PC-9 (cell line): ENCODE measurements at regions not wholly inside any gene's neighbourhood (a gene's known extent, or its start where the extent isn't known, plus 50 kb on each side); places are given as distances from the start of the nearest gene placed in this dataset.

ENCODE experiments used
- BruUV-seq: library from RNA; stranded (reverse); fragments of 400-500 nt; replicated peaks from 2 replicates; lab custom pipeline; 2021; lab: Mats Ljungman, UMichigan
- CTCF ChIA-PET: fragments of 300-600 bp; sonication (Branson Sonifier 250); formaldehyde crosslinking; loops from one replicate; lab custom pipeline; 2022; ENCODE audit warnings: antibody characterized with exemption; lab: Charles Lee
- POLR2A ChIA-PET: fragments of 300-600 bp; sonication (Branson Sonifier 250); formaldehyde crosslinking; loops from one replicate; lab custom pipeline; 2022; ENCODE audit warnings: antibody characterized with exemption; ENCODE audit not compliant: unreplicated experiment; lab: Charles Lee
- DNase-seq, 2 experiments: peaks; one replicate each; pipeline versions ENCODE4 v3.0.0 to v3.0.0-alpha.2; 2015 to 2022; ENCODE audit warnings: mixed read lengths in 1 of 2
- H2AFZ ChIP-seq: fragments of 200-600 bp; sonication (generic); 2 replicates; pipeline ENCODE4 v1.8.1; 2017; ENCODE audit warnings: antibody characterized with exemption
- H3F3A ChIP-seq: fragments of 200-600 bp; sonication (generic); 2 replicates; pipeline ENCODE4 v1.8.1; 2017; ENCODE audit warnings: antibody characterized with exemption, mild to moderate bottlenecking, low read depth; ENCODE audit not compliant: insufficient read depth
- H3K27ac ChIP-seq: fragments of 200-600 bp; sonication (generic); 2 replicates; pipeline ENCODE4 v1.6.1; 2016; ENCODE audit warnings: mixed run types
- H3K27me3 ChIP-seq: fragments of 200-600 bp; sonication (generic); 2 replicates; pipeline ENCODE4 v1.6.1; 2016; ENCODE audit warnings: low read depth, mixed run types; ENCODE audit not compliant: insufficient read depth
- H3K36me3 ChIP-seq: fragments of 200-600 bp; sonication (generic); 2 replicates; pipeline ENCODE4 v1.6.1; 2016; ENCODE audit warnings: low read depth, mixed run types
- H3K4me1 ChIP-seq: fragments of 200-600 bp; sonication (generic); replicated peaks from 2 replicates; pipeline ENCODE4 v1.6.1; 2016; ENCODE audit warnings: mixed run types; ENCODE audit not compliant: insufficient read depth
- H3K4me2 ChIP-seq: fragments of 200-600 bp; sonication (generic); 2 replicates; pipeline ENCODE4 v1.6.1; 2017; ENCODE audit warnings: mixed run types
- H3K4me3 ChIP-seq: fragments of 200-600 bp; sonication (generic); 2 replicates; pipeline ENCODE4 v1.6.1; 2016; ENCODE audit warnings: mixed run types
- H3K79me2 ChIP-seq: fragments of 200-600 bp; sonication (generic); 2 replicates; pipeline ENCODE4 v1.6.1; 2017; ENCODE audit warnings: low read depth, mixed run types
- H3K9me2 ChIP-seq: fragments of 200-600 bp; sonication (generic); 2 replicates; pipeline ENCODE4 v1.8.1; 2017; ENCODE audit warnings: mild to moderate bottlenecking; ENCODE audit not compliant: insufficient read depth
- H3K9me3 ChIP-seq: fragments of 200-600 bp; sonication (generic); 2 replicates; pipeline ENCODE4 v1.8.1; 2016; ENCODE audit warnings: low read depth; ENCODE audit not compliant: insufficient read depth
- H4K20me1 ChIP-seq: fragments of 200-600 bp; sonication (generic); 2 replicates; pipeline ENCODE4 v1.8.1; 2017; ENCODE audit not compliant: insufficient read depth
- EZH2 ChIP-seq: fragments of 200-600 bp; sonication (generic); IDR thresholded peaks from 2 replicates; pipeline ENCODE4 v1.8.0; 2017; ENCODE audit warnings: antibody characterized with exemption, low read depth
- intact Hi-C: fragments of 100-400 bp; cut with micrococcal nuclease; formaldehyde crosslinking; loops from one replicate; pipeline ENCODE4 v1.10.0; 2022; ENCODE audit not compliant: unreplicated experiment
- TF ChIP-seq, protein P1 (sequence below): fragments of 200-600 bp; sonication (generic); conservative IDR thresholded peaks from 2 replicates; pipeline ENCODE4 v1.6.1; 2017; ENCODE audit warnings: mixed run types, antibody characterized with exemption, mild to moderate bottlenecking, moderate library complexity

GRCh38 chr6:41439524-41440418, 104.4 kb downstream of the NCR2 start:
- BruUV-seq = no TSS peak
- CTCF ChIA-PET = interaction anchor here (0.7 kb wide), 1 partner anchor 495 kb away, joined by 3 read pairs; no protein-coding TSS in a partner anchor

GRCh38 chr6:41440958-41441357, 105.2 kb upstream of the FOXP4 start:
- Histone ChIP-seq H3K4me1 (no peaks in the 10 kb centered on the region), H4K20me1 (0 out of 2 replicates have a peak, but pooled peaks cover 4% of the 10 kb centered on the region), H3K27ac (no peak overlapping the region), H3K4me3 (no peak overlapping the region), H3K79me2 (no peaks in the 10 kb centered on the region), H3K36me3 (no peaks in the 10 kb centered on the region), H3K9me3 (no peaks in the 10 kb centered on the region), H2AFZ (no peak overlapping the region), H3F3A (no peaks in the 10 kb centered on the region), H3K9me2 (no peaks in the 10 kb centered on the region), H3K27me3 (peaks cover 41% of the 10 kb centered on the region), H3K4me2 (no peak overlapping the region)
- no TSS peak for BruUV-seq
- CTCF ChIA-PET = no interaction called here
- intact Hi-C loops = no loop called here
- no peak for DNase-seq
- TF ChIP-seq, protein P1, sequence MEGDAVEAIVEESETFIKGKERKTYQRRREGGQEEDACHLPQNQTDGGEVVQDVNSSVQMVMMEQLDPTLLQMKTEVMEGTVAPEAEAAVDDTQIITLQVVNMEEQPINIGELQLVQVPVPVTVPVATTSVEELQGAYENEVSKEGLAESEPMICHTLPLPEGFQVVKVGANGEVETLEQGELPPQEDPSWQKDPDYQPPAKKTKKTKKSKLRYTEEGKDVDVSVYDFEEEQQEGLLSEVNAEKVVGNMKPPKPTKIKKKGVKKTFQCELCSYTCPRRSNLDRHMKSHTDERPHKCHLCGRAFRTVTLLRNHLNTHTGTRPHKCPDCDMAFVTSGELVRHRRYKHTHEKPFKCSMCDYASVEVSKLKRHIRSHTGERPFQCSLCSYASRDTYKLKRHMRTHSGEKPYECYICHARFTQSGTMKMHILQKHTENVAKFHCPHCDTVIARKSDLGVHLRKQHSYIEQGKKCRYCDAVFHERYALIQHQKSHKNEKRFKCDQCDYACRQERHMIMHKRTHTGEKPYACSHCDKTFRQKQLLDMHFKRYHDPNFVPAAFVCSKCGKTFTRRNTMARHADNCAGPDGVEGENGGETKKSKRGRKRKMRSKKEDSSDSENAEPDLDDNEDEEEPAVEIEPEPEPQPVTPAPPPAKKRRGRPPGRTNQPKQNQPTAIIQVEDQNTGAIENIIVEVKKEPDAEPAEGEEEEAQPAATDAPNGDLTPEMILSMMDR = no peak
- no peak for TF ChIP-seq EZH2
- POLR2A ChIA-PET = no interaction called here

More at GRCh38 chr6:41439524-41440418, 104.4 kb downstream of the NCR2 start:
- H3K4me1 ChIP-seq = no peaks in the 10 kb centered on the region
- H3K79me2 ChIP-seq = no peaks in the 10 kb centered on the region
- H3K9me3 ChIP-seq = no peaks in the 10 kb centered on the region
- DNase-seq = no peak
- TF ChIP-seq, protein P1 = no peak
- no peak for TF ChIP-seq EZH2
- H3K9me2 ChIP-seq = no peaks in the 10 kb centered on the region
- no peaks in the 10 kb centered on the region for H3K36me3 ChIP-seq
- H2AFZ ChIP-seq = no peak overlapping the region
- intact Hi-C loops = no loop called here
- 0 out of 2 replicates have a peak, but pooled peaks cover 4% of the 10 kb centered on the region for H4K20me1 ChIP-seq
- H3F3A ChIP-seq = no peaks in the 10 kb centered on the region
- no peak overlapping the region for H3K27ac ChIP-seq
- peaks cover 37% of the 10 kb centered on the region for H3K27me3 ChIP-seq
- POLR2A ChIA-PET = no interaction called here
- no peak overlapping the region for H3K4me3 ChIP-seq
- H3K4me2 ChIP-seq = no peak overlapping the region

- intact Hi-C loops = no loop called here
- no peaks in the 10 kb centered on the region for H3K9me3 ChIP-seq
- BruUV-seq = no TSS peak
These were observed 104.4 kb upstream of the FOXP4 start for GRCh38 chr6:41441598-41442351.

More at GRCh38 chr6:41441598-41442351, 104.4 kb upstream of the FOXP4 start:
- no peak for TF ChIP-seq EZH2
- TF ChIP-seq, protein P1 = no peak
- Histone ChIP-seq H3K4me2 (no peak overlapping the region), H3K36me3 (no peaks in the 10 kb centered on the region), H3F3A (no peaks in the 10 kb centered on the region), H3K4me3 (no peak overlapping the region), H4K20me1 (0 out of 2 replicates have a peak, but pooled peaks cover 4% of the 10 kb centered on the region), H2AFZ (no peak overlapping the region), H3K9me2 (no peaks in the 10 kb centered on the region), H3K27ac (no peak overlapping the region), H3K79me2 (no peaks in the 10 kb centered on the region), H3K27me3 (peaks cover 43% of the 10 kb centered on the region), H3K4me1 (no peaks in the 10 kb centered on the region)
- ChIA-PET POLR2A (no interaction called here), CTCF (no interaction called here)
- DNase-seq = no peak
